NCI-H146 treated with DMSO at 0.1 percent for 48 hours (cell line): ENCODE measurements at regions not wholly inside any gene's neighbourhood (a gene's known extent, or its start where the extent isn't known, plus 50 kb on each side); places are given as distances from the start of the nearest gene placed in this dataset.
"Not testable (repeated sequence)": the region's sequence is repeated elsewhere in the genome, so short reads cannot be mapped to it uniquely, and the experiment has no call there.

Source experiments
- DNase-seq: peaks from one replicate; lab custom pipeline; 2025; ENCODE audit not compliant: unreplicated experiment; lab: John Stamatoyannopoulos, UW

DNA sequence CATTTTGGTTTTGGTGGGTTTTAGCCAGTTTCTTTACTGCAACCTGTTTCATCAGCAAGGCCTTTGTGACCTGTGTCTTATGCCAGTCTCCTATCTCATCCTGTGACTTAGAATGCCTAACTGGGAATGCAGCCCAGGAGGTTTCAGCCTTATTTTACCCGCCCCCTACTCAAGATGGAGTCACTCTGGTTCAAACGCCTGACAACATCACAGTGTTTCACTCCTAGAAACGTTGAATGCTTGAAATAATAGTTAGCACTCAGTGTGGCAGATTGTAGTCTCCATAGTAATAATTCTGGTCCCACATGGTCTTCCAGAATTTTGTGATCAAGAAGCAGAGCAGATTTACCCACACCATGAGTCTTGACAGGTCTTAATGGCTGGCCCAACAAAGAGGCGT, 159.0 kb upstream of the TRIB2 start:
- DNase-seq, result no peak

- no peak for DNase-seq
Observed at GRCh38 chr2:12558519-12558918, 158.2 kb upstream of the TRIB2 start.

DNA sequence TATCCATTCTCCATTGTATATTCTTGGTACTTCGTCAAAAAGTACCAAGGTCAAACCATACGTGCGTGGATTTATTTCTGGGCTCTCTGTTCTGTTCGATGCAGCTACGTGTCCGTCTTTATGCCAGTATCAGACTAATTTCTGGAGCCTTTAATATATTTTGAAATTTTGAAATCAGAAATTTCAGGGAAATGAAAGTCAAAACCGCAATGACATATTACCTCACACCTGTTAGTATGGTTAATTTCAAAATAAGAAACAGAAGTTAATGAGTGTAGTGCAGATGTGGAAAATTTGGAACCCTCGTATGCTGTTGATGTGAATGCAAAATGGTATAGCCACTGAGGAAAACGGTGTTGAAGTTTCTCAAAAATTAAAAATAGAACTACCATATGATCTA, 156.1 kb upstream of the TRIB2 start:
- DNase-seq, result no peak

GRCh38 chr2:12567411-12567810, 149.3 kb upstream of the TRIB2 start:
- no peak for DNase-seq

GRCh38 chr2:12569510-12569909, 147.2 kb upstream of the TRIB2 start:
- DNase-seq, result not testable (repeated sequence)

DNA sequence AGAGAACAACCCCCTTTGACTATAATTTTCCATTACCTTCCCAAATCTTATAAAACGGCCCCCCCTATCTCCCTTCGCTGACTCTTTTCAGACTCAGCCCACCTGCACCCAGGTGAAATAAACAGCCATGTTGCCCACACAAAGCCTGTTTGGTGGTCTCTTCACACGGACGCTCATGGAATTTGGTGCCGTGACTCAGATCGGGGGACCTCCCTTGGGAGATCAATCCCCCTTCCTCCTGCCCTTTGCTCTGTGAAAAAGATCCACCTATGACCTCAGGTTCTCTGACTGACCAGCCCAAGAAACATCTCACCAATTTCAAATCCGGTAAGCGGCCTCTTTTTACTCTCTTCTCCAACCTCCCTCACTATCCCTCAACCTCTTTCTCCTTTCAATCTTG, 146.8 kb upstream of the TRIB2 start:
- DNase-seq, result not testable (repeated sequence)

DNA sequence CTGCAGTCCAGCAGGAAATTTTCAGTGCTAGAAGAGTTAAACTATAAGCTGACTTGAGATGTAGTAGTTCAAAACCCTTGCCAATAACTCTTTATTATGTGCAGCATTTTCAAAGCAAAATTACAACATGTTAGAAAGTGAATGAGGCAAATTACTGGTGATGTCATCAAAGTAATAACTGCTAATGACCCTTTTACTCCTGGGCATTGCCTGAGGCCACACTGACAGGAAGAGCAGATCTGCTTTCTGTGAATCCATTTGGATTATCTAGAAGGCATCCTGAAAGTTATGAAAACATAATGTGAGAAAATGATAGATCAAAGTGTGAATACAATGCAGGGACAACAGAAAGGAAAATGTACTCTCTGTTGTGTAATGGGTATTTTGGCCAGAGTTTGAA, 139.6 kb upstream of the TRIB2 start:
- no peak for DNase-seq

DNA sequence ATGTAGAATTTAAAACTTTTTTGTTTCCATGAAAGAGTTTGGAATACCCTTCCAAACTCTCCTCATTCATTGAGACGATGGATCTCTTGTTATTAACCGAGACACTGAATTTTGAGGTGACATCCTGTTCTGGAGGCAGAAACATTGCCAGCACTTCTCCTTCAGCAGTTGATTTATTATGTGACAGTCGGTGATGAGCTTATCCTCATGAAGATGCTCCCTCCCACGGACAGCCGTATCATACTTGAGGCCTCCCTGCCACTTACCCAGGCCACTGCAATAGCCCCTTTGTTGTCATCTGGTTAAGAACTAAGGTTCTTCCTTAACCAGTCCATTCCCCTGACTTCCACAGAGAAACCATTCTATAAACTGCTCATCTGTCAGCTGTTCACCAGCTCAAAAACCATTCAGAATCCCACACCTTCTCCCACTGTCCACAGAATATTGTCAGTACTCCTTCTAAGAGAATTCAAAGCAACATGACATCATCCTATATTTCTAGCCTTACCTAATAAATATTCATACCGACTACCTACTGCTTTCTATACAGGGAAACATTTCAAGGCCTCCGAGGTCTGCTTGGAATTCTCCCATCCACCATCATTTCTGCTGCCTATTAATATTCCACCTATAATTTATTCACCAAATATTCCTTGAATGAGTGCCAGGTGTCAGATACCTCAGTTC, 139.0 kb upstream of the TRIB2 start:
- DNase-seq, result no peak

DNA sequence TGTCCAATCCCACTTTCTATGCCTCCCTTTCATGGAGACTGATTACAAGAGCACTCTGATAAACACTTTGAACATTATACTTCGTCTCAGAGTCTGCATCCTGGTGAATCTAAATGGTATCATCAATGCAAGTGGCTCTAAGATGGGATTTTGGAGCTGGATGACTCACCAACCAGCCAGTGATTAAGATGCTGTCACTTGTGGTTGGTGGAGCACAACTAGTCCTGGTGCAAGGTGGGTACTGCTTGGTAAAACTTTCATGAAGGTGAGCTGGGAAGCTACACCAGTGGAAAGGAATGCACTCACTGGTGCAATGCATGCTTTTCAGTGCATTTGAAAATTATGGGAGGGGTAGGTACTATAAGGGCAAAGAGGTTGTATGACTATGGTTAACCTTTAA, 137.7 kb upstream of the TRIB2 start:
- DNase-seq, result no peak

- no peak for DNase-seq
Observed at GRCh38 chr2:12584338-12584737, 132.4 kb upstream of the TRIB2 start.

- no peak for DNase-seq
Observed at GRCh38 chr2:12585784-12586183, 131.0 kb upstream of the TRIB2 start.

DNA sequence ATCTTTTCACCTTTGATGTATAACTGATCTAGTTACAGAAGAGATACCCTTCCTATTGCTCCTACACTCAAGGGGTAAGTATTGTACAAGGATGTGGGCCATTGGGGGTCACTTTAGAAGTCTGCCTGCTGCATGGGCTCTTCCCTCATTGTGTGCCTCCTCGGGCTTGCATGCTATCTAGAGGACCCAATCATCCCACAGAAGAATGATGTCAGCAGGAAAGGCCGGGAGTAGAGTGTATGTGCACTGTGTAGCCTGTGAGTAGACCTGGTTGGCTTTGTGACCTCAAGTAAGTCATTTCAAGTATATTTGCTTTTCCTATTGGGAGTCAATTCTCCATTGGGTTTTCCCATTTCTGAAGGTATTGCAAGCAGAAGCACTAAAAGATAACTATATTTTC, 129.5 kb upstream of the TRIB2 start:
- DNase-seq, result no peak

DNA sequence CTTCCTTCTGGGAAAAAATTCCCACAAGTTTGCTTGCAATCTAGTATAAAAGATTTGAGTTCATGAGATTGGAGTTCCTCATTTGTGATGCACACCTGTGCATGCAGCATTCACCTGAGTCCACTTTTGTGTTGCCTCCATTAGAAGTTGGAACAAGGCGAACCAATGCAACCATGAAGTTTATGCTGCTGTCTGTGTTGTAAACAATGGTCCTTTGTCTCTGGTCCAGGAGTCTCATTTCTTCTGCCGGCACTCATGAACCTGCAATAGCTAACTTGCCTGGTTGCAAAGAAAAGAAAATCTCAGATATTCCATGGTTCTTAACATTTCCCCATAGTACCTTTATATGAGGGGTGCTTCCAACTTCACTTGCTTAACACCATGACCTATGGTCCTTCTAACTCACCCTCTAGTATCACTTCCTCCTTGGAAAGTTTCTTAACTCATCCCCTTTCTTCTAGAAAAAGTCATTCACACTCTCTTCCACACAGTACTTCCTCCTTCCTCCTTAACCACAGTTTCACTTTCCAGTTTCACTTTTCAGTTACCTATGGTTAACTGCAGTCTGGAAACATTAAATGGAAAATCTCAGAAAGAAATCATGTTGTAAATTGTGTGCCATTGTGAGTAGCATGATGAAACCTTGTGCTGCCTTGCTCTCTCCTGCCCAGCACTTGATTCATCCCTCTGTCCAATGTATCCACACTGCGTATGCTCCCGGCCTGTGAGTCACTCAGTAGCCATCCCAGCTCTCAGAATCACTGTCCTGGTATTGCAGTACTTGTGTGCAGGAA, 128.8 kb upstream of the TRIB2 start:
- no peak for DNase-seq

GRCh38 chr2:12588986-12589385, 127.8 kb upstream of the TRIB2 start:
- no peak for DNase-seq

GRCh38 chr2:12589802-12590320, 126.9 kb upstream of the TRIB2 start:
- DNase-seq, result no peak

DNA sequence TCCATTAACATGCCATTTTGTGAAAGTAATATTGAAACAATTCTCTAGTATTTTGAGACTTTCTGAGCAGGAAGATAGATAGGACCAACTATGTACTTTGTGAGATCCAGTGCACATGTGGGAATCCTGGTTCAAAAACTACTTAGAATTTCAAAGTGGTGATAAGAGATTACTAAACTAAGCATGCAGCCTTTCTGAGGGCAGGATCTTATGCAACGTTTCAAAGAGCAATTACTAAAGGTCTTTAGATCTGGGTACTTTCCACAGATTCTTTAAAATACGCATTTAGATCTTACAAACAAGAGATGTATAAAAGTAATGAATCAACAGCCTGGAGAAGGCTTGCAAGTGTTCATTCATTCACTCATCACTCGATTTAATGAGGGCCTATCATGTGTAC, 124.4 kb upstream of the TRIB2 start:
- no peak for DNase-seq

DNA sequence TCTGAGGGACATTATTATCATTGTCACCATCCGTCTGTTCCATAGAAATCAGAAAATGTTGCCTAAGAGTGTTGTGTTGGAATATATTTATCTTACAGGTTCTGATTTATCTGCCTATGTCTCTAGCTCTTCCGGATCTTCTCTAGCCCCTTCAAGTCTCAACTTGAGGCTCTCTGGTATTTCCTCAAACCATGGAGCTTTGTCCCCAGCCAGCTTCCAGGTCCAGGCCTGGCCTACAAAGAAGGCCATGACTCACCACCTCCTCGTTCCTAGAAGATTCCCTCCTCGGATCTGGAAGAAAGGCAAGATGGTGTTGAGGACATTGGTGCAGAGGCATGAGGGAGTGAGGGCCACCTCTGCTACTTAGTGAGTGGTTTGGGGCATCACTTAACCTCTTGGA, 122.1 kb upstream of the TRIB2 start:
- no peak for DNase-seq

DNA sequence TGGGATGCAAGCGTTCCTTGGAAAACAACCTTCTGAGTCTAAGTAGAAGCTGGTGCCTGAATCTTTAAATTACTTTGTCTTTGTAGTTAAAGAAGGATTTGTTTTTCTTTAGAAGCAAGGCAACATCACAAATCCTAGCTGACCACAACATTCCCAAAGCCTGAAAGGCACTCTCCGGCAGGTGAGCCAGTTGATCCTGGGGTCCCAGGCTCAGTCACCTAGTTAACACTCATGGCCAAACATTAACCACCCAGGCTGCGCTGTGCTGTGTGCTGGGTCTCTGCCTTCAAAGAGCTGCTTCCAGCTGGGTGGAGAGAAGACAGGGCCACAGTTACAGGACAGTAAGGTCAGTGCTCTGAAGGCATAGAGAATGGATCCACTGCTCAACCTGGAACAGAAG, 120.0 kb upstream of the TRIB2 start:
- no peak for DNase-seq

- DNase-seq, result no peak
Observed at GRCh38 chr2:12597610-12598009, 119.1 kb upstream of the TRIB2 start.

- DNase-seq, result no peak
Observed at GRCh38 chr2:12602661-12603060, 114.1 kb upstream of the TRIB2 start.

DNA sequence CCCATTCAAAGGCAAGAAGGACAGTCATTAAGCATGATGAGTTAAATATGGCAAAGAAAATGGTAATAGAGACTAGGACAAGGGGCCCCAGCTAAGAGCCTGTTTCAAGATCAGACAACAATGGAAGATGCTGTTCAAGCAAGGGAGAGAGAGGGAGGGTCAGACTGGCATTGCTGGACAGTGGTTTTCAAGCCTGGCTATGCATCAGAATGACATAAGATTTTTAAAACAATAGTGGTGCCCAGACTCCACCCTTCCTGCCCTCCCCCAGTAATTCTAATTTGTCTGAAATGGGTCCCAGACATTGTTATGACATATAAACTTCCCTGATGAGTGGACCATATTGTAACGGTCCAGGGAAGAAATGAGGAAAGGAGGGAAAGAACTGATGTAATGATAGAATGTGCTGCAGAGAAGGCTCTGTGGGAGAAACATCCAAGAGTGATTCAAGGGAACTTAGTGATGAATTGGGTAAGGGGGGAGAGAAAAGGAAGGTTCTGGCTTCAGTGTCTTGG, 112.9 kb upstream of the TRIB2 start:
- no peak for DNase-seq

GRCh38 chr2:12604341-12604740, 112.4 kb upstream of the TRIB2 start:
- DNase-seq, result no peak
